K562 (cell line): ENCODE measurements at regions not wholly inside any gene's neighbourhood (a gene's known extent, or its start where the extent isn't known, plus 50 kb on each side); places are given as distances from the start of the nearest gene placed in this dataset.

ENCODE experiments used
- BCOR ChIP-seq: fragments of 450-650 bp; IDR thresholded peaks from 2 replicates; pipeline ENCODE4 v1.6.1; 2016
- CHAMP1 ChIP-seq: fragments of 450-650 bp; IDR thresholded peaks from 2 replicates; pipeline ENCODE4 v1.6.1; 2016; ENCODE audit warnings: mild to moderate bottlenecking
- EWSR1 ChIP-seq: fragments of 450-650 bp; IDR thresholded peaks from 2 replicates; pipeline ENCODE4 v1.6.1; 2018; ENCODE audit warnings: borderline replicate concordance, mild to moderate bottlenecking, low read depth, moderate library complexity; ENCODE audit not compliant: partially characterized antibody
- KDM5B ChIP-seq: fragments of 200-600 bp; sonication (generic); IDR thresholded peaks from 2 replicates; pipeline ENCODE4 v1.6.1; 2012; ENCODE audit warnings: low read depth, mild to moderate bottlenecking, moderate library complexity, low read length, control low read depth, inconsistent platforms; ENCODE audit not compliant: insufficient replicate concordance
- MYNN ChIP-seq, 2 experiments: sonication (generic); formaldehyde crosslinking in 1 of 2; IDR thresholded peaks; 2 replicates each; pipeline versions ENCODE4 v1.5.0 to v1.6.1; 2016 to 2020; ENCODE audit warnings: antibody characterized with exemption in 1 of 2, missing genetic modification reagents in 1 of 2
- NONO ChIP-seq, 2 experiments: fragments of 200-400 bp in 1 of 2; fragments of 450-650 bp in 1 of 2; formaldehyde crosslinking in 1 of 2; IDR thresholded peaks; 2 replicates each; pipeline ENCODE4 v1.6.1; 2017; ENCODE audit warnings: low read depth in 2 of 2, mild to moderate bottlenecking in 2 of 2, moderate library complexity in 2 of 2, low read length in 1 of 2
- SRSF1 ChIP-seq: fragments of 200-400 bp; formaldehyde crosslinking; IDR thresholded peaks from 2 replicates; pipeline ENCODE4 v1.6.1; 2017; ENCODE audit warnings: mild to moderate bottlenecking, low read depth, low read length, moderate library complexity
- U2AF1 ChIP-seq: fragments of 200-400 bp; formaldehyde crosslinking; optimal IDR thresholded peaks from 2 replicates; pipeline ENCODE3; 2017; ENCODE audit warnings: mild to moderate bottlenecking, low read depth, low read length, moderate library complexity
- ZBTB2 ChIP-seq: fragments of 450-650 bp; IDR thresholded peaks from 2 replicates; pipeline ENCODE4 v1.6.1; 2016; ENCODE audit warnings: antibody characterized with exemption
- ZFP30 ChIP-seq: fragments of 250-450 bp; sonication (Bioruptor Pico); IDR thresholded peaks from 2 replicates; pipeline ENCODE4 v1.8.0; 2022; ENCODE audit warnings: moderate library complexity, mild to moderate bottlenecking, inconsistent platforms, borderline replicate concordance
- ZFP91 ChIP-seq: sonication (generic); formaldehyde crosslinking; IDR thresholded peaks from 2 replicates; pipeline ENCODE4 v1.8.0; 2022; ENCODE audit warnings: mild to moderate bottlenecking, missing genetic modification reagents
- ZNF253 ChIP-seq: fragments of 250-450 bp; sonication (Bioruptor Pico); conservative IDR thresholded peaks from 2 replicates; pipeline ENCODE4 v1.6.1; 2021; ENCODE audit warnings: mild to moderate bottlenecking
- ZNF277 ChIP-seq: fragments of 250-450 bp; sonication (Bioruptor Pico); IDR thresholded peaks from 2 replicates; pipeline ENCODE4 v1.8.0; 2022; ENCODE audit warnings: inconsistent platforms, mild to moderate bottlenecking, moderate library complexity, borderline replicate concordance
- ZNF354B ChIP-seq: fragments of 250-450 bp; sonication (Bioruptor Pico); IDR thresholded peaks from 2 replicates; pipeline ENCODE4 v1.4.0; 2020
- TF ChIP-seq, protein P1 (sequence below): fragments of 450-650 bp; IDR thresholded peaks from 2 replicates; pipeline ENCODE4 v1.6.1; 2018; ENCODE audit not compliant: partially characterized antibody

- TF ChIP-seq, protein P1, sequence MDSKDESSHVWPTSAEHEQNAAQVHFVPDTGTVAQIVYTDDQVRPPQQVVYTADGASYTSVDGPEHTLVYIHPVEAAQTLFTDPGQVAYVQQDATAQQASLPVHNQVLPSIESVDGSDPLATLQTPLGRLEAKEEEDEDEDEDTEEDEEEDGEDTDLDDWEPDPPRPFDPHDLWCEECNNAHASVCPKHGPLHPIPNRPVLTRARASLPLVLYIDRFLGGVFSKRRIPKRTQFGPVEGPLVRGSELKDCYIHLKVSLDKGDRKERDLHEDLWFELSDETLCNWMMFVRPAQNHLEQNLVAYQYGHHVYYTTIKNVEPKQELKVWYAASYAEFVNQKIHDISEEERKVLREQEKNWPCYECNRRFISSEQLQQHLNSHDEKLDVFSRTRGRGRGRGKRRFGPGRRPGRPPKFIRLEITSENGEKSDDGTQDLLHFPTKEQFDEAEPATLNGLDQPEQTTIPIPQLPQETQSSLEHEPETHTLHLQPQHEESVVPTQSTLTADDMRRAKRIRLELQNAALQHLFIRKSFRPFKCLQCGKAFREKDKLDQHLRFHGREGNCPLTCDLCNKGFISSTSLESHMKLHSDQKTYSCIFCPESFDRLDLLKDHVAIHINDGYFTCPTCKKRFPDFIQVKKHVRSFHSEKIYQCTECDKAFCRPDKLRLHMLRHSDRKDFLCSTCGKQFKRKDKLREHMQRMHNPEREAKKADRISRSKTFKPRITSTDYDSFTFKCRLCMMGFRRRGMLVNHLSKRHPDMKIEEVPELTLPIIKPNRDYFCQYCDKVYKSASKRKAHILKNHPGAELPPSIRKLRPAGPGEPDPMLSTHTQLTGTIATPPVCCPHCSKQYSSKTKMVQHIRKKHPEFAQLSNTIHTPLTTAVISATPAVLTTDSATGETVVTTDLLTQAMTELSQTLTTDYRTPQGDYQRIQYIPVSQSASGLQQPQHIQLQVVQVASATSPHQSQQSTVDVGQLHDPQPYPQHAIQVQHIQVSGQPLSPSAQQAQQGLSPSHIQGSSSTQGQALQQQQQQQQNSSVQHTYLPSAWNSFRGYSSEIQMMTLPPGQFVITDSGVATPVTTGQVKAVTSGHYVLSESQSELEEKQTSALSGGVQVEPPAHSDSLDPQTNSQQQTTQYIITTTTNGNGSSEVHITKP = no peak
- TF ChIP-seq ZFP91 (CRISPR knock-in tag) = no peak
- no peak for TF ChIP-seq NONO (IDR thresholded peaks at IDR 0.05; ENCODE audit: low read depth in 2 of 2, low read length in 1 of 2)
- no peak for TF ChIP-seq SRSF1
- no peak for TF ChIP-seq ZBTB2
- no peak for TF ChIP-seq ZNF277 (CRISPR knock-in tag)
- no peak for TF ChIP-seq KDM5B
- no peak for TF ChIP-seq BCOR
- no peak for TF ChIP-seq EWSR1
- no peak for TF ChIP-seq ZNF253 (CRISPR knock-in tag)
- no peak for TF ChIP-seq MYNN (IDR thresholded peaks at IDR 0.05)
- TF ChIP-seq MYNN (CRISPR knock-in tag; IDR thresholded peaks at IDR 0.05) = no peak
- no peak for TF ChIP-seq ZFP30 (CRISPR knock-in tag)
- no peak for TF ChIP-seq U2AF1
- no peak for TF ChIP-seq CHAMP1
- no peak for TF ChIP-seq ZNF354B (CRISPR knock-in tag)
Observed at GRCh38 chr6:137808836-137809315, 58.2 kb upstream of the TNFAIP3 start (continued).
